Occipital lobe (tissue), 1 donor: ENCODE measurements at regions not wholly inside any gene's neighbourhood (a gene's known extent, or its start where the extent isn't known, plus 50 kb on each side); places are given as distances from the start of the nearest gene placed in this dataset.

Experiments
- DNase-seq: peaks from one replicate; lab custom pipeline; 2025; lab: John Stamatoyannopoulos, UW

DNA sequence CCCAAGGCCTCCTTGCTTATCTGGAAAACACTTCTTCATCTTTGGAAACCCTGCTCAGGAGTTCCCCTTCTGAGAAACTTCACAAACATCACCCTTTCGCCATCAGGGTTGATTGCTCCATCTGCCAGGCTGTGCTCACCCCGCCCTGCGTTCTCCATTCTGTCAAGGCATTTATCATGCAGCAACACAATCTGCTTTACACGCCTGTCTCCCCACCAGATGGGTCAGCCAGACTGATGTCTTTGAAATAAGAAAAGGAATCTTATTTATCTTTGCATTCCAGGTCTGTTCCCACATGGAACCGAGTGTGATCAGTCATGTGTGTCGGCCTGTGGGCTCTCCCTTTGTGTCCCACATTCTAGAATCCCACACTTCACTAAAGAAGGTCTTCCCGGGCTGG is 110.0 kb upstream of the ARL4C start:
- no peak for DNase-seq

DNA sequence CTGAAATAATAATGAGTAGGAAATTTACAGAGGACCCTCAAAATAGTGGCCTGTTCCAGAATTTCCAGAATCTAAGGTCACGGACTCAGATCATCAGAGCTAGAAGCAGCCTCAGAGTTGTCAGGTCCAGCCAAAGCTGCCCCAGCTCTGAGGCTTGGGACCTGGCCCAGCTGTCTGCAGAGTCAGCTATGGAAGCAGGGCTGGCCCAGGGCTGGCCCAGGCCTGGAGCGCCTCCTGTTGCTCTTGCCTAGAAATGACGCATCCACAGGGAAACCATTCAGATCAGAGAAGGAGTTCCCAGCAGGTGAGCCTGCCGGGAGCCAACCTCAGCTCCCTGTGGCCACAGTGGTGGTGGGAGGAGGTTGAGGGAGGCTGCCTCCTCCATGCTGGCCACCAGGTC is 106.7 kb upstream of the ARL4C start:
- DNase-seq, result no peak

DNA sequence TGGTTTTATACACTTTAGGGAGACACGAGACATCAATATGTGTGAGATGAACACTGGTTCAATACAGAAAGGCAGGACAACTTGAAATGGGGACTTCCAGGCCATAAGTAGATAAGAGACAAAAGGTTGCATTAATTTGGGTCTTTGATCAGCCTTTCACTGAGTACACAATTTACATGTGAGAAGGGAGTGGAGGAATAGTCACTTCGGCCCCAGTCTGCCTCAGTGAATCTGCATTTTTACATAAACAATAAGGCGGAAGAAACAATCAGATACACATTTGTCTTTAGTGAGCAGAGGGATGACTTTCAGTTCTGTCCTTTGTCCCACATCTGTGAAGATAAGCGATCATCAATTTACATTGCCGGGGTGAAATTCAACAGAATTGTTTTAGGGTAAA is 104.3 kb upstream of the ARL4C start:
- no peak for DNase-seq

DNA sequence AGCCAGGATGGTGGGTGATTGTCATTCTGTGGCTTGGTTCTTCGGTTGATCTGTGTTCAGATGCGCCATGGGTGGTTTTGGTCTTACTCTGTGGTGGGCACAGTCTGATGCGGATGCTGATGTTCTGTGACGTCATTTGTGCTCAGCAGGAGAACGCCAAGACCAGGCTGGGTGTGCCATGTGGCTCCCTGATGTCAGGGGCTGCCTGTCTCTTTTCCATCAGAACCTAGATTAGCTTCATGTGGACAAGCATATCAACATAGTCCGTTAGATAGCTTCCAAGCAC is 100.6 kb upstream of the ARL4C start:
- DNase-seq, result no peak

DNA sequence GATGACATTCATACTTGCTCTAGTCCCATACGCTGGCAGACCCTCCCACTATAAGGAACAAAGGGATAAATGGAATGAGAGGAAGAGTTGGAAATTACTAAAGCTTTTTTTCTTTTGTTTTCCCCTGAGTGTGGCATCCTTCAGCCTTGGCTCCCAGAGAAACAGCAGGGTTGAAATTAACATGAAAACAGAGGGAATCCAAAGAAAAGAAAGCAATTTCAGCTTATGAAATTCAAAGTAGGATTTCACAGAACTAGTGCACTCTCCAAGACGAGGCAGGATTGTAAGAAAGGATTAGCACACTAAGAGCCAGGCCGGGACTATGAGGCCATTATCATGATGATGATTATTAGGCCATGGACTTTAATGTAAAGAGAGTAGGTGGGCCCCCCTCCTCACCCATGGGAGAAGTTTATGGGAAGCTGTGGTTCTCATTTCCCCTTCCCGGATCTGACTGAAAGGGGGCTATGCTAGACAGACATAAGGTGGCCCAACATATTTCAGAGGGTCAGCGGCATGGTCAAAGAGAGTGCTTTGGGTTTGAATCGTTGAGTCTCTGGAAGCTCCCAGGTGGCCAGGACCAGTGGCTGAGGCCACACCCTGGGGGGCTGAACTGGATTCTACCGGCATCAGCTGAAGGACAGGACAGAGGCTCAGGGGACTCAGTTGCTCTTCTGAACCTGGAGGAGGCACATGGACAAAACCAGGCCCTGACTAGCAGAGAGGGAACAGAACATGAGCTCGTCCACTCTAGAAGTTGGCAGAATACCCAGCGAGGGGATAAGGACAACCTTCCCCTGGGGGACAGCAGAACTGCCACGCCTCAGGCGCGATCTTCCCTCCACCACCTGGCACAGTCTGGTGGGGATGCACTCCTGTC is 100.1 kb upstream of the ARL4C start:
- no peak for DNase-seq

DNA sequence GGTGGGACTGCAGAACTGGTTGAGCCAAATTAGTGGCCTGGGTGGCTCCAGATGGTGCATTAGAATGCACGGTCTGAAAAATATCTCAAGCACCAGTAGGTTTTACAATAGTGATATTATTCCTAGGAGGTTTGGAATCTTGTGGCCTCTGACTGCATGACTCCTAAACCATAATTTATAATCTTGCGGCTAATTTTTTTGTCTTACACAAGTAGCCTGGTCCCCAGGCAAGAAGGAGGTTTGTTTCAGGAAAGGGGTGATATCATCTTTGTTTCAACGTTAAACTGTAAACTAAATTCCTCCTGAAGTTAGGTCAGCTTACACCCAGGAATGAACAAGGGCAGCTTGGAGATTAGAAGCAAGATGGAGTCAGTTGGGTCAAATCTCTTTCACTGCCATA is 98.9 kb upstream of the ARL4C start:
- DNase-seq, result no peak

DNA sequence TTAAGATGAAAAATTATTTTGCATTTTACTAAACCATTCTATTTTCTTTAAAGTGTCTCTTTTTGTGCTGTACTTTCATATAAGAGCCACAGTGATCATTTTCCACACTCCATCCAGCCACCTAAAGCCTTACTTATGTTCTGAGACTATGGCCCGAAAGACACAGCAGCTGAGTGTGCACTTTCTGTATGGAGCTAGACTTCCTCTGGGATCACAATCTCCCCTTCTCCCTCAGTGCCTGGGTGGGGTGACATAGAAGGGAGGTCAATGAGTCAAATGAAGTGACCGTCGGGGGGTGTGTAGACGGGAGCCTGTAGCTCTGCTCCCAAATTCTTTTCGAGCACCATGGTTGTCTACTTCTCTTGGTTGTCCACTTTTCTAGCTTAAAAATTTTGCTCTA is 97.8 kb upstream of the ARL4C start:
- no peak for DNase-seq

DNA sequence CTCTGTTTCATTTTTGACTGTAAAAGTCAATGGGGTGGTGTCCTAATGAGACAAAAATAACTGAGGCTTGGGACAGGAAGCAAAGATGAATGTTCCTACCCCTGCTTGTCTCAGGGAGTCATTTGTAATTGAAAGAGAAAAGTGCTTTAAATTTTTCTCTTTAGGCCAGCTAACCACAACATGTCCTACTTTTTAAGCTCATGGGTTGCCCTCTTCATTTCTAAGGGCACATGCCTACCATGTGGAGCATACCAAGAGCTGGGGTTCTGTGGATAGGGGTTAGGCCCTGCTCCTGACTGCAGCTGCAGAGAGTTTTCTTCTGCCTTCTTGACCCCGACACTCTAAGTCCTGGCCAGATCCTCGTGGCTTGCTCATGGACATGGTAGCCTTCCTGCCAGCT is 96.8 kb upstream of the ARL4C start:
- no peak for DNase-seq

DNA sequence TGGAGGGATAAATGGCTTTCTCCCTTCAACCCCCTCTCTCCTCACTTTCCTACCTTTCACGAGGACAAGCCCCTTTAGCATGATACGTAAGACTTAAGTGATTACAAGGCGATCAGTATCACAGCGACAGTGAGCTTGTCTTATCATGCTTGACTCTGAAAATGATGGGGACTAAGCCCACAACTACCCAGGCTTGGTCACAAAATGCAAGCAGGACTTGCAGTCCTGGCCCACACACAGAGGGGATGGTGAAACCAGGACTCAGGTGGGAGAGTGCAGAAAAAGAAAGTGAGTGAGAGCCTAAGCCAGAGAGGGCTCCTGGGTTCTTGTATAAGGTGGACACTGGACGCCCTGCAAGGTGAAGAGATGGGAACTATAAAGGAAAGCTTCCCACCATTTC is 95.7 kb upstream of the ARL4C start:
- no peak for DNase-seq

DNA sequence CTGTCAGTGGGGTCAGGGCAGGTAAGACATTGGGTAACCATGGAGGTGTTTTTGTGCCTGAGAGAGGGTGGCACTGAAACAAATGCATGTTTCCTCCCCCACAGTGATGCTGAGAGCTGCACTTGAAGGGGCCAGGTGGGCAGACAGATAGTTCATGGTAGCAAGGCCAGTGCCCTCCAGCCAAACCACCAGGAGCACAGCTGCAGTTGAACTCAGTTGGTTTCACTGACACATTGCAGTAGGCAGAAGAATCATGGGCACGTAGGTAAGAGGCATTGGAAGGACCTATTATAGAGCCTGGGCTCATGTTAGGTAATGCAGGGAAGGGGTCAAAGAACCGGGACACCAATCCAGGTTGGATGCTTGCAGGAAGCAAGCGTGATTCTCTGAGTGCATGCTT is 93.2 kb upstream of the ARL4C start:
- no peak for DNase-seq

DNA sequence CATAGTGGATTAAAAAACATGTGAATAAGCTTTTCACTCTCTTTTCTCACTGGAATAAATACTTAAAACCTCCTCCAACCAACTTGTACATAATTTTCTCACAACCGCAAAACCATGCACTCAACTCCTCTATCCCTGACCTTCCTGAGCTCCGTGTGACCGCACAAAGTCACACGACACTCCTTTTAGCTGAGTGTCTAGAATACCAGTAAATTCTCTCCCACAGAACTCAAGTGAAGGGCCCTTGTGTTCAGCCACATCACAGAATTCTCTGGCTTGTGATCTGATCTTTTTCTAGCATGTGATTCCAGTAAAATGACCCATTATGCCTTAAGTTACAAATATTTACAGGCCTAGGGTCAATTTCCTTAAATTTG is 91.2 kb upstream of the ARL4C start:
- DNase-seq, result no peak

DNA sequence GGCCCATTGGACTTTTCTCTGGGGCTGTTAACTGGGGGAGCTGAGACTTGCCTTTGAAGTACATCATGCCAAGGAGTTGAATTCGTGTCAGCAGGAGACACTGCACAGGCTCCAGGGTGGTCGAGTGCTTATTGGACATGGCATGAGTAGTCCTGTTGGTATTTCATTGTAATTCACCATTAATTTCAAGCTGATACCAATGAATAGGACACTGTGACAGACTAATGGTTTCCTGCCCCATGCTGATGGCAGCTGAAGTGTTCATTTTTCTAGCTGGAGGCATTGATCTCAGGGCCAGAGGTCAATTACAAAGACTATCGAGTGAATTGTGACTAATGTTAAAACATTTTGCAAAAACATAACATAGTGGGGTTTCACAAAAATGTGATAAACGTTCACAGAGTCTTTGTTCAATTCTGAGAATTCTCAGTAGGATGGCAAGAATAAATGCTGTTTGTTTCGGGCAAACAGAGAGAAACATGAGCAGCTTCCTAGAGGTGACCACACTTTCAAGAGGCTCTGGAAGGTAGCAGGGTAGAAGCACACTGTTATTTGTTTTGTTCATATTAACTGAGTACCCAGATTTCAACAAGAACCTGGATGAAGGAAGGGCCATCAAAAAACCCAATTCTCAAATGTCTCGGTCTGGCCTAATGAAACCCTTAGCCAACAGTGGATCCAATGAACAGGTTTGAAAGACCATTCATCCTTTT is 90.6 kb upstream of the ARL4C start:
- no peak for DNase-seq

DNA sequence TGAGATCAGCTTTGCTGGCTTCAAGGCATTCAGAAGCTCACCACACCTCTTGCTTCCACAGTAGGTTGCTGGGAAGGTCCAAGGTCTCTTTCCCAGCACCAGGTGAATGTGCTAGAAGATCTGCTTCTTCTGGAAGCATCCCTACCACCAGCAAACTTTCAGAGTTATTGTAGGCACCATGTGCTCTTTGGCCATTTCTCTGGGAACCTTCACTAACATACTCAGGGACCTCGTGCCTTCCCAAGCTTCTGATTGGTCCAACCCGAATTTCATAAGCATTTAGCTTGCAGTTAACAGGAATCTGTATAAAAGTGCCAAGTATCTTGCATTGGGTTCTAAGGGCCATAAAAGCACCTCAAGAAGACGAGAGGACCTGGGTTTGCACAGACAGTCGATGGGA is 86.5 kb upstream of the ARL4C start:
- no peak for DNase-seq

DNA sequence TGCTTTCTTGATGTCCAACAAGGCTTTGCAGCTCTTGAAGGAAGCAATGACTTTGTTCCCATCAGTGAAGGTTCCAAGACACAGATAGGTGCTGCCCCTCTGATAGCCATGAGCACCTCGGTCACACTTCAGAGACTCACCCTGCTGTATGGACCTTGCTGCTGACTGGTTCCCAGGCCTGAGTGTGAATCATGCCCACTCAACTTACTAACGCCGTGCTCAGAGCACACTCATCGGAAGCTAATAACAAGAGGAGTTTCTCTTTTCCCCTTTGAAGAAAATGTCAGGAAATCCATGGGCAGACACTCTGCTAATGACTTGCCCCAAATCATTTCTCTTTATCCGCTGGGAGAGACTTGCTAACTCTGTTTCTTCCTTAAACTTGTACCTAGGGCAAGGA is 83.8 kb upstream of the ARL4C start:
- no peak for DNase-seq

DNA sequence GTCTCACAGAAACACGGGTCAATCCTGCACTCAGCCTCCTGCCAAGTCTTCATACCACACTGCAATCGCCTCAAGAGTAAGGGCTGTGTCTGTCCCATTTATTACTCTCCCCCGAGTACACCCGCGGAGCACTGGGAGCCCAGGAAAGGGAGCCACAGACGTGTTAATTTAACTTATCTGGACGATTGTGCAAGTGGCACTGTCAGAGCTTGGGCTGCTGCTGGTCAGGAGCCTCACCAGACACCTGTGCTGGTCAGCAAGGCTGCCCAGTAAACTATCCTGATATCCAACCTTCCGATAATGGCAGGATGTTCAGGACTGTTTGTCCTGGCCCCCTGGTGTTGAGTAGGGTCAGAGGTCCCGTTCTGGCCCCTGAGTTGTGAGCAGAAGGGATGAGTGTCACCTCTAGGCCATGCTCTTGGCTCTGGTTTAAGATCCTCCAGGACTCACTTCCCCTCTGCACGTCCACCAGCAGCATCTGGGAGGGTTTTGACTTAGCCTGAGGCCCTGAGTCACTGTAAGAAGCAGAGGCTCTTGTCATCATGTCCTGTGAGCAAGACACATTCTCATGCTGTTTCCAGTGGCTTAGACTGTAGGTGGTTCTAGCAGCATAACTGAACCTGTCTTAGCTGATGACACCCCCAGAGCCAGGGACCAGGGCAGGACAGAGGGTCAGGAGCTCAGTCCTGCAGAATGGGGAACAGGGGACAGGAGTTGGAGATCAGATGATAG is 82.5 kb upstream of the ARL4C start:
- no peak for DNase-seq

DNA sequence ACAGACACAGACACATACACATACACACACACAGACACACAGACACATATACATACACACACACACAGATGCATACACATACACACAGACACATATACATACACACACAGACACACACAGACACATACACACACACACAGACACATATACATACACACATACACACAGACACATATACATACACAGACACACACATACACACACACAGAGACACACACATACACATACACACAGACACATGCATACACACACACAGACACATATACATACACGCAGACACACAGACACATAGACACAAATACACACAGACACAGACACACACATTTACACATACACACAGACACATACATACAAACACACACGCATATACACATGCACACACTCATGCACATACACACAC is 81.5 kb upstream of the ARL4C start:
- DNase-seq, result no peak

DNA sequence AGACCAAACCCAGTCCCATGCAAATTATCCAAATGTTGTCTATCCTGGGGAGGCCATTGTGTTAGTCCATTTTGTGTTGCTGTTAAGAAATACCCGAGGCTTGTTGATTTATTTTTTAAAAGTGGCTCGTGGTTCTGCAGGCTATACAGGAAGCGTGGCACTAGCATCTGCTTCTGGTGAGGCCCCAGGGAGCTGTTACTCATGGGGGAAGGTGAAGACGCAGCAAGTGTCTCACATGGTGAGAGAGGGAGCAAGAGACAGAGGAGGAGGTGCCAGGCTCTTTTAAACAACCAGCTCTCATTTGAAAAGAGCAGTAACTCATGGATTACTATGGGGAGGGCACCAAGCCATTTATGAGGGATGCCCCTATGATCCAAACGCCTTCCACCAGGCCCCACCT is 80.3 kb upstream of the ARL4C start:
- DNase-seq, result no peak

DNA sequence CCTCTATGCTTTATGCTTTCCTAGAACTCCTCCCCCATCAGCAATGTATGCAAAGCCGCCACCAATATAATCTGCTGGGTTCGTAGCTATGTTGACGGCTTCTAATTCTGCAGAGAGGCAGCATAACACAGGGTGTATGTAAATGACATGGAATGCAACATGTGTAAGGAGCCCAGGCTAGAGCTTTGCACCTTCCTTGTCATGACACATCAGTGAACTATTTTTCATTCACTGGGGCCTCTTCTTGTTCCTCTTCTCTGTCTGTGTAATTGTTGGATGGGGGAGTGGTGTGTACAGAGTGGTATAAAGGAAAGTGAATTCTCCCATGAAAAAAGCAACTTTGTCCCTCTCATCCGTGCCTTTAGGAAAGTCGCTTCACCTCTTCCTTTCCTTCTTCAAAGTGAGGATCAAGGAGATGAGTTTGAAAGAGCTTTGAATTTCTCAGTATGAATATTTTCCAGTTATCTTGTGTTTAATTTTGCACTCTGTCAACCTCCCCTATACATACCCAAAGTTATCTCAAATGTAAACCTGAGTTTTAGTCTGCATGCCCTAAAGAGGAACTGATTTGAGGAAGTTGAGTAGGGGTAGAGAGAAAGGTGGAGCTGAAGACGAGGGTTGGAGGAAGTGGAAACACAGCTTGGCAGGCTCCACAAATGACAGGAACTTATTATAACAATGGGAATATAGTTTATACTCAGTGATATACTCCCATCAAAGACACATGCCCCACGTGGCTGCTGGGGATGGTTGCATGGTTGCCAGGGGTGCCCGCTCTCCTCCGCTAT is 74.9 kb upstream of the ARL4C start:
- DNase-seq, result no peak

DNA sequence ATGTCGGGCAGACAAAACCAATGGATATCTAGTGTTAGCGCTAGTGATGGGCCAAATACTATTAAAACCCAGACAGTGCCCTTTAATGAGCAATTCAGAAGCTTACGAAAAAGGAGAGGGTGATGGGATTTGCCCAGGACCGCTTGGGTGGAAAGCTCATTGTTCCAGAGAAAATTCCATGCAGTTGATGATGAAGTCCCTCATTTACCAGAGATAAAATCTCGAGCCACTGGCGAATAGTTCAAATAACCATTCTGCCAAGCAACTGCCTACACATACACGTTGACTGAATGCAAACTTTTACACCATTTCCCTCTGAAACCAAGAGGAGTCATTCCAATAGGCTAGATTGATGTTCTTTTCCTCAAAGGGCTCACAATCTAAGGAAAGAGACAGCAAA is 73.6 kb upstream of the ARL4C start:
- DNase-seq, result no peak

DNA sequence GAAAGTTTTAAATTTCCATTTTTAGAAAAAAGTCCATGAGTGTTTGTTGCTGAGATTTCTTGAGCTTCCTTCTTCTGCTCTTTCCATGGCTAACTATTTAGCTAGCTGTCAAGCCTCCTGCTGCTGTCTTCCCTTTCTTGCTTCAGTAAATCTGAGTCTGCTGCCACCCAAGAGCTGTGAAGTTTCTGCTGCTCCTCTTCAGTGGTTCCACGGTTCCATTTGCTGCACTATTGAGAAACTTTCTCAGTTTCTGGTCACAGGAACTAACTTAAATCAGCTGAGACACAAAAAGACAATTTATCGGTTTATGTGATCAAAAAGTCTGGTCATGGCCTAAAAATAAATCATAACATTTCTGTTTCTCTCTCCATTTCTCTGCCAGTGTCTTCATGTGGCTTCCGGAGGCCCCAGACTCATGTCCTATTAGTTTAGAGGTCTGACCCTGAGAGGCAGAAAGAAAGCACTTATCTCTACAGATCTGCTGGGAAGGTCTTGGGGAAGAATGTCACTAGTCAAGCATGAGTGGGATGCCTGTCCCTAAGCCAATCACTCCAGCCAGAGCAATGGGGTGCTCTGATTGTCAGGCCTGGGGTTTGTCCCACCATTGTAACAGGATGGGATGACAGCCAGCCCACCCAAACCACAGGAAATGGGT is 73.0 kb upstream of the ARL4C start:
- DNase-seq, result no peak

DNA sequence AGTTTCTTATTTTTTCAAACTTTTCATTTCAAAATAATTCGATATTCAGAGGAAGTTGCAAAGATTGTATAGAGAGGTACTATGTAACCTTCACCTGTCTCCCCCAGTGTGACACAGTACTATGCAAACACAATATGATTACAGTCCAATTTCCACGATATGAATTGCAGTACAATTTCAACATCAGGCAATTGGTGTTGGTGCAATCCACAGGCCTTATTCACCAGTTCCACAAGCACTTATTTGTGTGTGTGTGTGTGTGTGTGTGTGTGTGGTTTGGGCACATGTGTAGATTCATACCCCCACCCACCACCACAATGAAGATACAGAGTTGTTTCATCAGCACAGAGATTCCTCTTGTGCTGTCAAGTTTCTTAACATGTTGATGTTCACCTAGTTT is 69.7 kb upstream of the ARL4C start:
- DNase-seq, result no peak
